DOHH2 (cell line): ENCODE measurements at regions not wholly inside any gene's neighbourhood (a gene's known extent, or its start where the extent isn't known, plus 50 kb on each side); places are given as distances from the start of the nearest gene placed in this dataset.

Source experiments
- EZH2phosphoT487 ChIP-seq: fragments of 200-600 bp; sonication (generic); IDR thresholded peaks from 2 replicates; pipeline ENCODE4 v1.6.1; 2017; ENCODE audit warnings: borderline replicate concordance, mild to moderate bottlenecking, antibody characterized with exemption, low read length, moderate library complexity, mixed read lengths
- TF ChIP-seq, protein P1 (sequence below): fragments of 200-600 bp; sonication (generic); IDR thresholded peaks from one replicate; pipeline ENCODE4 v1.5.1; 2014; ENCODE audit warnings: antibody characterized with exemption, mild to moderate bottlenecking, low read depth, low read length; ENCODE audit not compliant: poor library complexity, severe bottlenecking

DNA sequence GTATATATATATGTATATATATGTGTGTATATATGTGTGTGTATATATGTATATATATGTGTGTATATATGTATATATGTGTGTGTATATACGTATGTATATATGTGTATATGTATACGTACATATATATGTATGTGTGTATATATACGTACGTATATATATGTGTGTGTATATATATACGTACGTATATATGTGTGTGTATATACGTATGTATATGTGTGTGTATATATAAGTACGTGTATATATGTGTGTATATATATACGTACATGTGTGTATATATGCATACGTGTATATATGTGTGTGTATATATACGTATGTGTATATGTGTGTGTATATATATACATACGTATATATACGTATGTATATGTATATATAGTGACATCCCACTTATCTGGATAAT is 154.4 kb downstream of the CDRT15L2 start:
- TF ChIP-seq, protein P1, sequence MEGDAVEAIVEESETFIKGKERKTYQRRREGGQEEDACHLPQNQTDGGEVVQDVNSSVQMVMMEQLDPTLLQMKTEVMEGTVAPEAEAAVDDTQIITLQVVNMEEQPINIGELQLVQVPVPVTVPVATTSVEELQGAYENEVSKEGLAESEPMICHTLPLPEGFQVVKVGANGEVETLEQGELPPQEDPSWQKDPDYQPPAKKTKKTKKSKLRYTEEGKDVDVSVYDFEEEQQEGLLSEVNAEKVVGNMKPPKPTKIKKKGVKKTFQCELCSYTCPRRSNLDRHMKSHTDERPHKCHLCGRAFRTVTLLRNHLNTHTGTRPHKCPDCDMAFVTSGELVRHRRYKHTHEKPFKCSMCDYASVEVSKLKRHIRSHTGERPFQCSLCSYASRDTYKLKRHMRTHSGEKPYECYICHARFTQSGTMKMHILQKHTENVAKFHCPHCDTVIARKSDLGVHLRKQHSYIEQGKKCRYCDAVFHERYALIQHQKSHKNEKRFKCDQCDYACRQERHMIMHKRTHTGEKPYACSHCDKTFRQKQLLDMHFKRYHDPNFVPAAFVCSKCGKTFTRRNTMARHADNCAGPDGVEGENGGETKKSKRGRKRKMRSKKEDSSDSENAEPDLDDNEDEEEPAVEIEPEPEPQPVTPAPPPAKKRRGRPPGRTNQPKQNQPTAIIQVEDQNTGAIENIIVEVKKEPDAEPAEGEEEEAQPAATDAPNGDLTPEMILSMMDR, result no peak
- no peak for TF ChIP-seq EZH2phosphoT487
